Suppressor macrophage treated with lipopolysaccharide for 1 hour (primary cell): ENCODE measurements at regions not wholly inside any gene's neighbourhood (a gene's known extent, or its start where the extent isn't known, plus 50 kb on each side); places are given as distances from the start of the nearest gene placed in this dataset.

Source experiments
- DNase-seq, 3 donors: peaks; one replicate each; pipeline ENCODE4 v3.0.0-alpha.2; 2020 to 2022

DNA sequence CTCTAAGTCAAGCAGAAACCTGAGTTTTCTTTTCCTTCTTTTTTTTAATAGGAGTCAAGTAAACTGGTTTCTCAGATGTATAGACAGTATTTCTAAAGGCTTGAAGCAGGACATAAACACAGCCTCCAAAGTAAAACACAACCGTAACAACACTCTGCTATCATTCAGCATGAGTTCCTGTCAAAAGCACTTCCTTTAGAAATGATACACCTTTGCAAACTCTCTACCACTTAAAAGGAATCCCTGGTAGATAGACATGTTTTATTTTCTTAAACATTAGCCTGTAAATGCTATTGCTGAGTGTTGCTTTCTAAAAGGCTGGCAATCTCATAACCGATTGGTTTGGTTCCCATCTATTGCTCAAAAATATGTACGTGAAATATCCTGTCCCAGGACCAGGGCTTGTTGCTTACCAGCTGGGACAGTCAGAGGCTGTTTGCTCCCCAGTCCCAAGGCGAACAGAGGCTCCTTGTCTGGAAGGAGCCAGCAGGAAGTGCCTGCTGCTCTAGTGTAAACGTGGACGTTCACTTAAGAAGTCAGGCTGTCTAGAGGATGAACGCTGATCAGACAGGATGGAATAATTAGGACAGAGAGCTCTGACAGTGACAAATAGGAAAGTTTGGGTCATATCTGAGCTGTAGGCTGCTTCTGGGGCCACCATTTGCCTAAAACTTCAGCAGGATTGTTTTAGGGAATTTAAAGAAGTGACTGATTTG is 173.9 kb upstream of the KLF3 start:
- DNase-seq, result no peak

DNA sequence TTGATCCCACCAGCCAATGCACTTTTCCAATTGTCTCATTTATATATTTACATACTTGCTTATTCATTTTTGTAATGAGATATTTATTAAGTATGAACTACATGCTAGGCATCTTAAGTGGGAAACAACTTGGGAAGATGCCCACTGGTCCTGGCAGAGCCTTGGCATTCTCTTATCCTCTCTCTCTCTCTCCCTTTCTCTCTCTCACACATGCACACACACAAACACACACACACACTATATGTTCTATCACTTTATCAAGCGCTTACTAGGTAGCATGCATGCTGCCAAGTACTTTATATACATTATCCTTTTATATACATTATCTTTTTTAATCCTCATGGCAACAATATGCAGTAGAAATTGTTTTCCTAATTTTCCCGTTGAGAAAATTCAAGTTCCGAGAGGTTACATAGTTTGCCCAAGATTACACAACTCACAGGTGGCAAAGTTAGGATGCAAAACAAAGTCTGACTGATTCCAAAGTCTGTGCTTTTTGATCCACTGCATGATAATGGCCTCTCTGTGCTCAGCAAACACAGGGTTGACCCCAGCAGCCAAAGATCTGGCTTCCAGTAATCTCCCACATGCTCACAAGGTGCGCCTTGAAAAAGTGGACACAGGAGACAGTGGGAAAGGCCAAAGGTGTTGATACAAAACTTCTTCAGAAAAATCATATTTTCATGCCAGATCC is 173.1 kb upstream of the KLF3 start:
- DNase-seq, result no peak

GRCh38 chr4:38491854-38492478 is 172.0 kb upstream of the KLF3 start:
- DNase-seq, result no peak

DNA sequence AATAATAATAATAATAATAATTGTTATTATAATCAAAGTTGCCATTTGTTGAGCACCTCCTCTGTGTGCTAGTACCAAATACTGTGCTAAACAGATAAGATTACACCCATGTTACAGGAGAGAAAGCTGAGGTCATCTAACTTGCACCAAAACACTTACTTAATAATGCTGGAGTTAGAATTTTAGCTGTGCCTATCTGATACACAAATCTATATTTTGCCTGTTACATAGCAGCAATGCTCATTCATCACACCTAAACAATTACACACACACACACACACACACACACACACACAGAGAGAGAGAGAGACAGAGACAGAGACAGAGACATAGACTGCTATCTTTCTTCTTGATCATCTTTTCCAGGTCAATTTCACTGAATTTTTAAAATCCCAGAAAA is 170.9 kb upstream of the KLF3 start:
- DNase-seq, result no peak

- no peak for DNase-seq
Observed at GRCh38 chr4:38495446-38495845, 168.6 kb upstream of the KLF3 start.

- no peak for DNase-seq
Observed at GRCh38 chr4:38497121-38497520, 166.9 kb upstream of the KLF3 start.

DNA sequence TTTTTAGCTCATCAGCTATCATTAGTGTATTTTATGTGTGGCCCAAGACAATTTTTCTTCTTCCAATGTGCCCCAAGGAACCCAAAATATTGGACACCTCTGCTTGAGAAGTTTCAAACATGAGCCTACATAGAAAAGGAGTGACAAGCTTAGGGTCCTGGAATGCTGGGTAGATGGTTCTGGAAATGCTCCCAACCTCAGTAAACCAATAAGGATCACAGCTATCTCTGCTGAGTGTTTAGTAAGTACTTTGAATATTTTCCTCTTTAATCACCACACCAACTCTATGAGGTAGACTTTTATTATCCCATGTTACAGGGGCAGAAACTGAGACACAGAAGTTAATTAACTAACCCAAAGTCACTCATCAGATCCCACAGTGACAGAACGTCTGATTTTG is 164.9 kb upstream of the KLF3 start:
- DNase-seq, result no peak

GRCh38 chr4:38500433-38500832 is 163.6 kb upstream of the KLF3 start:
- DNase-seq, result no peak

DNA sequence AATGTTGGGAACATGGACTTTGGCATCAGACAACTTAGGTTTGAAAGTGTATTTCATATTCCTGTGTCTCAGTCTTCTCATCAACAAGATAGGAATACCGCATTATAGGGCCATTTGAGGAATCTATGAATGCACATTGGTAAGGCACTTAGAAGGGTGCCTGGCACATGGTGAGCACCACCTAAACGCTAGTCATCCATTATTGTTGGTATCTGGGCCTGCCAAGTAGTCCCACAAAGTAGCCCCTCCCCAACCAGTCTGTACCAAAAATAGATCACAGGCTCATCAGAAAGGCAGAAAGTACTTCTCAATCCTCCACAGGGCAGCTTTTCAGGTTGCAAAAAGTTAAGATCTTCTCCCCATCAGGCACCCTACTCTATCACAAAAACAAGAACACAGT is 162.3 kb upstream of the KLF3 start:
- no peak for DNase-seq

- peak in 1 of 3 donors; percentile 16 for DNase-seq
Observed at GRCh38 chr4:38503689-38504395, 160.2 kb upstream of the KLF3 start.

DNA sequence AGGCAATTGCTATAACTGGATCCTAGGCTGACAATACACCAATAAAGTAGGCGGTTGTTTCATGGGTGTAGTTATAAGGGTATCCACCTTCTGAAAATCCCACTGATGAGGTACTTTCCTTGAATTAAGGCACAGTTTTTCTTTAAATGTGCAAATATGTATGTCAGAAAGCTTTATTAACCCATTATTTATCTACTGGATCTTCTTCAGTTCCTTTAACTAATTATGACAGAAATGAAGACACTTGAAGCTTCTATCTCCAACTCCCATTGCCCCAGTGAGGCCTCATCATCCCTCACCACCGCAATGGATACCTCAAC is 159.6 kb upstream of the KLF3 start:
- DNase-seq, result no peak

- no peak for DNase-seq
Observed at GRCh38 chr4:38509551-38509950, 154.4 kb upstream of the KLF3 start.

GRCh38 chr4:38510201-38510600 is 153.8 kb upstream of the KLF3 start:
- no peak for DNase-seq

DNA sequence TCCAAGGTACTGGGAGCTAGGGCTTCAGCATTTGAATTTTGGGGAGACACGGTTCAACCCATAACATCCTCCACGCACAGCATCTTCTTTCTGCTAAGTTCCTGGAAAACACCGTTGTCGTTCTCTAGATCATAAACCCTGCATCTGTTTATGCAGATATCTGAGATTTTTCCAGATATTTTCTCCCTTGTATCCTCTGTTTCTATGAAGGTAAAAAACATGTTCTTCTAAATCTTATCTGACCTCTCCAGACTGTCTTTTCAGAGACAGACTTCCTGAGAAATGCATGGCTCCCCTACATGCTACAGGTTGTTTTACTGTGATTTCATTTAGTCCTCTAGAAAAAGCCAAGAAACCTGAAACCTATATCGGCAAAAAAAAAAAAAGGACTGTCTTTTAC is 152.3 kb upstream of the KLF3 start:
- DNase-seq, result no peak

DNA sequence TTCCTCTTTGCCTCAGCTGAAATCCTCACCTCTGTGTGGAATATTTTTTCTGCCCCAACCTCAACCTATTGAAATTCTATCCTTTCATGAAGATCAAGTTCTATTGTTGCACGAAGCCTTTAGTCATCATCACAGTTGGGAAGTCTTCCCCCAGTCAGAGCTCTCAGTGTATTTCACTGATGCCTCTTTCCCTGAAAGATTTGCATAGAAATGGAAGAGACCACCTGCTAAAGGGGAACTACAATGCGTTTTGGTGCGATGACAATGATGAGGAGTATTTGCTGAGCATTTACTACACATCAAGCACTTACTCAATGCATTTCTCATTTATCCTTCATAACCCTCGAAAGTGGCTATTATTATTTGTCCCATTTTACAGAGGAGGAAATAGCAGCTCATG is 151.2 kb upstream of the KLF3 start:
- DNase-seq, result no peak

GRCh38 chr4:38514465-38515146 is 149.4 kb upstream of the KLF3 start:
- no peak for DNase-seq

GRCh38 chr4:38516190-38516589 is 147.8 kb upstream of the KLF3 start:
- no peak for DNase-seq

- peak; percentile 59 to 68 (median 66) for DNase-seq
Observed at GRCh38 chr4:38519666-38520065, 144.3 kb upstream of the KLF3 start.

DNA sequence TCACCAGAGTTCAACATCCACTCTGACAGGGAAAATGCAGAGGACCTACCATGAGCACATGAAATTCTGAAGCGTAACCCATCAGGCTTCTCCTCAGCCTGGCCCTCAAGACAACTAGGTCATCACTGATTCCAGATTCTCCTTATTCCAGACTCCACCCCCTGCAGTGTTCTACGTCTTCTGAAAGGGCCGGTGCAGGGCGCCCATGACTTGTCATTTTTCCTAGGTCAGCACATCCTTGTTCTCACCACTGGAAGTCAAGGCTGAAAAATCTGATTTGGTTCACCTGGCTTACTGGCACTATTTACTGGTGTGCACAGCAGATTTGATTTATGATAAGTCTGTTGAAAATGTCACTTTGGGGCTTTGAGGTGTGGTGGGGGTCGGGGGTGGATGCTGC is 140.9 kb upstream of the KLF3 start:
- peak; percentile 45 to 51 (median 45) for DNase-seq

- peak; percentile 47 to 77 (median 58) for DNase-seq
Observed at GRCh38 chr4:38523524-38524448, 140.2 kb upstream of the KLF3 start.

DNA sequence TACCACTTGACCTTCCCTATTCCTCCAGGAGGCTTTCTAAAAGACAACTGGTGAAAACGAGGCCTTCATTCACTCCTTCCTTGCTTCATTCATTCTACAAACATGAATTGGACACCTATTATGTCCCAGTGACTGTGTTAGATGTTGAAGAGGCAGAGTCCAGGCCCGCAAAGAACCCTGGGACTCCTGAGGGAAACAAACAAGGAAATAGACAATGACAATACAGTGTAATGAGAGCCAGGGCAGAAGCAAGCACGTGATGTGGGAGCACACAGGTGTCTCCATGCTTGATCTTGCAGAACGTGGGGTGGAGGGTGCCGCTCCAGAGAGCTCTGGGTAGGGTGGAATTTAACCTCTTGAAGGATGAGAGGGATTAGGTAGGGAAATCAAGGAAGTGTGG is 137.6 kb upstream of the KLF3 start:
- DNase-seq, result no peak
